GM19372 (cell line): ENCODE measurements at regions not wholly inside any gene's neighbourhood (a gene's known extent, or its start where the extent isn't known, plus 50 kb on each side); places are given as distances from the start of the nearest gene placed in this dataset.
"Not testable (repeated sequence)": the region's sequence is repeated elsewhere in the genome, so short reads cannot be mapped to it uniquely, and the experiment has no call there.

Source experiments
- ATAC-seq: cut with Tn5 transposase; IDR thresholded peaks from one replicate; pipeline ENCODE4 v1.9.1; 2021; ENCODE audit warnings: mild to moderate bottlenecking, low read depth, moderate library complexity; ENCODE audit not compliant: unreplicated experiment

DNA sequence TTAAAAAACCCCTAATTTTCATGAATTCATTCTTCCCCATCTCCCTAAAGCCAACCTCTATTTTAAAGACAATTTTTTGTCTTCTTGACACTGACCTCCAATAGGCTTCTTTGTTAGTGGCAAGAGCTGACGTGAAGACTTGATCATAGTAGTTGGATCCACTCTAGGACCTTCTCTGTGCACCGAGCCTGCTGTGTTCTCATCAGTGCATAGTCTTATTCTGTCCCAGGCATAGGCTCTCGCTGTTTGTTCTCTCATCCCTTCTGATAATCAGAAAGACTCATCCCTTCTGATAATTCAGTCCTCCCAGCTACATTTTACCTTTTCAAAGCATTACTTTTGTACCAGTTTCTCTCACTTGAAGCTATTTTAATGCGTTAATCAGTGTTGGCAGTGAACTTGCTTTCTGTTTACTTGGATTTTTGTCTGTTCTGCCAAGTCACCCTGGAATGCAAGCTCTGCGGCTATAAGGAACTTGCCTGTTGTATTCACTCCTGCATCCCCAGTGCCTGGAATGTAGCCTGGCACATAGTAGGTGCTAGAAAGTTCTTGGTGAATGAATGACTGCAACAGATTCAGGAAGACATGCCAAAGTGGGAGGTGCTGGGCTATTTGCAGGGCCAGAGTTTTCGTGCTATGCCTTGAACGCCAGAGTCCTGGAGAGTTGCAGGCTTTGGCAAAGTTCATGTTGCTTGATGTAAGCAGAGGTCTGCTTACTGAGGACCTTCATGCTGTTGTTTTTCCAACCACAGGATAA lies 147.6 kb upstream of the MPHOSPH6 start:
- no peak for ATAC-seq

- ATAC-seq, result no peak
Observed at GRCh38 chr16:82313754-82314153, 143.7 kb upstream of the MPHOSPH6 start.

DNA sequence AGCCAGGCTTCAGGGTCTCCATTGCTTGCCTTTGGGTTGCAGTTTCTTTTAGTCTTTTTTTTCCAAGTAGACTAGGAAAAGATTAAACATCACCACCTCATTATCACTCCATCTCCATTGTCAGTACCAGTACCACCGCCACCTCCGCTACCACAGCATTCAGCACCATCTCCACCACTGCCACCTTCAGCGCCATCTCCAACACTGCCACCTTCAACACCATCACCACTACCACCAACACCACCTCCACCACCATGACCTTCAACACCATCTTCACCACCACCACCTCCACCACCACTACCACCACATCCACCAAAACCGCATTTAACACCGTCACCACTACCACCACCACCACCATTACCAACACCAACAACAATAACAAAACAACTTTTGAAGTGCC lies 141.5 kb upstream of the MPHOSPH6 start:
- no peak for ATAC-seq

DNA sequence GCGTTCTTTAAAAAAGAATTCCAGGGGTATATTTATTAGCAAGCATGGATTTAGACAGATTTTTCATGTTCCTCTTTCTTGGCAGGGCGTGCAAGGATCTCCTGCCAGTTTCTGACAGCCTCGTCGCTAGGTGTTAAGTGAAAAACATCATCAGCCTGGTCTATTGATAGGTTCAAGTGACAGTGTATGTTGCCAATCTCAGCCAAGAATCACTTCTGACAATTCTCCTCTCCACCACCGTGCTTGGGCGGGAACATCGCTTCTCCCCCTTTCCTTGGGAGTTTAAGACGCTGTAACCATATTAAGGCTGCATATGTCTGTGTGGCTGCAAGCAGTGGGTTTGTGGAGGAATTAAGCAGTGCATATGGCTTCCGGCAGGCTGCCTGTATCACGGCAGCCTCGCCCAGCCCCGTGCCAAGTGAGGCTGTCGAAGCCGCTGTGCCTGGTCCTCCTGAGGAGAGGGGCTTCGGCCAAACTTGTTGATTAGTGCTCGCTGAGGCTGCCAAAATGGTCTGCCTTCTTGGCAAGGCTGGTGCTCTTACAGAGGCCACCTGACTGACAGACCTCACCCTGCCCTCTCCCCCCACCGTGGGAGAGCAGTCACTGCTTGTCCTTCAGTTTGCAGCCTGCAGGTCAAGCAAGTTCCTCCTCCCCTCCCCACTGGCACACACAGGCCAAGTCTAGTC lies 132.2 kb upstream of the MPHOSPH6 start:
- no peak for ATAC-seq

DNA sequence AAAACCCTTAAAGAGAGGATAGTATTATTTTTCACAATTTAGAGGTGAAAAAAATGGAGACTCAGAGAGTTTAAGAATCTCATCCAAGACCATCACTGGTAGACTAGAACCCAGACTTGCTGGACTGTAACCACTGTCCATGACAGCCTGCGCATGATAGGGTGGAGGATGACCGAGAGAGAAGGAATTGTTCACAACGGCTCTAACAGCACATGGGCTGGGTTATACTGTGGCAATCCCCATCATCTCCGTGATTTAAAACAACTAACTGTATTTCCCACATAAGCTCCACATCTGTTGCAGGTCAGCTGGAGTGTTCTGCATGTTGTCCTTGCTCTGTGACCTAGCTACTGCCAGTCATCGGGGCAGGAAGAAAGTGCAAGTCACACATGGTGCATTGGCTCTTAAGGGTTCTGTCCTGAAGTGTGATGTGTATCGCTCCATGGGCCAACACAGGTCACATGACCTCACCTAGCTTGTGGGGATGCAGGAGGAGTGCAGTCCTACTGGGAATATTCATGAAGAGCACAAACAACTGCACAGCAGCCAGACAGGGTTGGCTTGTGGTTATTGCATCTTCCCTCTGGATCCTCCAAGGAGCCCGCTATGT lies 131.2 kb upstream of the MPHOSPH6 start:
- no peak for ATAC-seq

DNA sequence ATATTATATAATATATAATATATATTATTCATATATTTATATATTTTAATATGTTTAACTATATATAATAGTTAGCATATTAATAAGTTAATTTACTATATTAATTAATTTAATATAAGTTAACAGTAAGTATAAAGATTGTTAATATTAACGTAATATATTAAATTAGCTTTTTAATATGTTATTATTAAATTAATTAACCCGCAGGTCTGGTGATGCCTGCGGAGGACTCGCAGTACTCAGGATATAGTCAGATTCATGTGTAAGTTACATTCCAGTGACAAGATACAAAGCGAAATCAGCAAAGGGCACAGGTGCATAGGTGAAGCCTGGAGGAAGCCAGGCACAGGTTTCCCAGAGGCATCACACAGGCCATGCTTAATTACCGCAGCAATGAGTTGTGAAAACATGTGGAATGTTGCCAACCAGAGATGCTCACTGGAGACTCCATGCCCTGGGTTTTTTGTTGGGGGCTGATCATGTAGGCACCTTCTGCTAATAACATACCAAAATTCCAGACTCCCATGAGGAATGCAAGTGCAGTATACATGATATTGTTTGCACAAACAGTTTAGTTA lies 130.4 kb upstream of the MPHOSPH6 start:
- no peak for ATAC-seq

GRCh38 chr16:82298472-82298871 lies 128.4 kb upstream of the MPHOSPH6 start:
- no peak for ATAC-seq

DNA sequence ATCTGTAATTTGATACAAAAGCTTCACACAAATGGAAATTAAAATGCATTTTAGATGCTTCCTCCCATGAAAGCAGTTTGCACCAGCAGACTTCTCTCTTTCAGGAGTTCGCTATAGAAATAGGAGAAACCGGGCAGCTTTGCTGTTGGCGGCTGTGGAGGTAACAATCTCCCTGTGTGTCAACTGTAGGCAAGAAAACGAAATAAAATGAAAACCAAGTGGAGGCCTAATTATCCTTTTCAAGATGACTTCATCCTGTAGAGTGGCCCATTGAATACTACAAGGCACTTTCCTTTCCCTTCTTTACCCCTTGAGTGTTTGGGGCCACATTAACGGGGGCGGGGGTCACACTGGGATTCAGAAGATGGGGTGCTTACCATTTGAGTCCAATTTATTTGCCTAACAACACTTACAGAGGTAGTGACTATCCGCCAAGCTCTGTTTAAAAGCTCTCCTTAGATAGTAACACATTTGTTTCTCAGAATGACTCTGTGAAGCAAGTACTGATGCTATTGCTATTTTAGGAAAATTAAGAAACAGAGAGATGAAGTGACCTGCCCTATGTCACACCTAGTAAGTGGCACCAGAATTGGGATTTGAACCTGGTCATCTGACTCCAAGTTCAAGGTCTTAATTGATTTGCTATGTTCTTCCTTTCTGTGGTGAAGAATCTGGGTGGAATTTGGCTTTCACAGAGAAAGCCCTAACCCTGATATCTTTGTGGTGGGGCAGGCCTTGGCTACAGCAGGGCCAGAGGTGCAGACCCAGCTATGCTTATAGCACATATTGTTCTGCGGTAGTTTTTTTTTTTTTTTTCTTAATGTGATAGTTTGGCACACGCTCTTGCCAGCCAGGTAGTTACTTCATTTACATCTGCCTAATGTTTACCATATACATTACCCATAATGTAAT lies 125.5 kb upstream of the MPHOSPH6 start:
- ATAC-seq, result no peak

- ATAC-seq, result no peak
Observed at GRCh38 chr16:82293671-82294070, 123.6 kb upstream of the MPHOSPH6 start.

- ATAC-seq, result no peak
Observed at GRCh38 chr16:82287937-82288336, 117.9 kb upstream of the MPHOSPH6 start.

GRCh38 chr16:82282662-82283061 lies 112.6 kb upstream of the MPHOSPH6 start:
- no peak for ATAC-seq

DNA sequence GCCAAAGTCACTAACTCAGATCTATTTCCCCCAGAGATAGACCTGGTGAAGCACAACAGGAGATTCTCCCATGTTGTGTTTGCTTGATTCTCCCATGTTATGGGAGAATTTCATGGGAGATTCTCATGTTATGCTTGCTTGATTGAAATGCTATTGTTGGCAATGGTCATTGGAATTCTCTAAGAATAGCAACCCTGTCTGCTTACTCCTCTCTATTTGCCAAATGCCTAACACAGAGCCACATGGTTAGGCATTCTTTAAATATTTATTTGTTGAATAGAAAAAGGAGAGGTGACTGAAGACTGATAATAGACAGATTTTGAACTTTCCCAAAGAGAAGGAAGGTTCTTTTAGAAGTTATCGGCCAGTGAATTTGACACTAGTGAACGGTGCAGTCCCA lies 111.5 kb upstream of the MPHOSPH6 start:
- no peak for ATAC-seq

DNA sequence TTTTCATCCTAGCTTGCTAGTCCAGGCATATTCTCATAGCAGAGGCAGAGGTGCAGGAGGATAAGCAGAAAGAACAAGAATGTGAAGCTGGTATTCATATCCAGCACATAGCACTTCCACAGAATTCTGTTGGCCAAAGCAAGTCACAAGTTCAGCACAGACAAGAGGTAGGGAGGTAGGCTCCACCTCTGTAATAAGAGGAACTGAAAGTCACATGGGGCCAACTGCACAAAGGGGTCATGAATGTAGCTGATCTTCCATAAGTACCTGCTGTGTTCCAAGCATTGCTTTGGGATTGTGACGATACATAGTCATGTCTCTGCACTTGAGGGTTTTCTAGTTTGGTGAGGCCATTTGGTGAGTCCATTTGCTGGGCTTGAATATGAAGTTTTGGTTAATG lies 110.8 kb upstream of the MPHOSPH6 start:
- ATAC-seq, result no peak

DNA sequence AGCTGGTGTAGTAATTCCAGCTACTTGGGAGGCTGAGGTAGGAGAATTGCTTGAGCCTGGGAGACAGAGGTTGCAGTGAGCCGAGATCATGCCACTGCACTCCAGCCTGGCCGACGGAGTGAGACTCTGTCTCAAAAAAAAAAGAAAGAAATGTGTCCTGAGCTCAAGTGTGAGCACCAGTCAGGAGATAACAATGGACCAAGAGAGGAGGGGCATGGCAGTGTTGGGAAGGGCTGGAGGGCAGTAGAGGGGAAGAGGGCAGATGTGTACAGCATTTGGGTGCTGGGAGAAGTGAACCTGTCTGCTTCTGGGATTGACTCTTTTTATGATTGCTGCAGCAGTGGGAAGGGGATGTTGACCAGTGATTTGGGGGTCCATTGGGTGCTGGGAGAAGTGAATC lies 105.3 kb upstream of the MPHOSPH6 start:
- ATAC-seq, result not testable (repeated sequence)

DNA sequence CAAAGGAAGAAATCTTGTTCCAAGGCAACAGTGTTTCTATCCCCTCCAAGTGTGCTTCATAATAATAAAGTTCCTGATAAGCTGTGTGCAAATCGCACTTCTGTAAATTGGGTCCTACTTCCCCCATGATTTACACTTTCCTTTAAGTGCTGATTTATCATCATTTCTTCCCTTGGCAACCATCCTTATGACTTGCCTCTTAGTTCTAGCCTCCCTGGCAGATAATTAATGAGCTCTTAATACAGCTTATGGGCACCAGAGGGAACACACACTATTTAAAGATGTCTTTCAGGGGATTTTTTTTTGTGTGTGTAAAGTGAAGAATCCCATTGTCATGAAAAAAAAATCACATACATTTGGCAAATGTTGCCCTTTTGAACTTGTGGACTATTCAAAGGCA lies 101.6 kb upstream of the MPHOSPH6 start:
- no peak for ATAC-seq

DNA sequence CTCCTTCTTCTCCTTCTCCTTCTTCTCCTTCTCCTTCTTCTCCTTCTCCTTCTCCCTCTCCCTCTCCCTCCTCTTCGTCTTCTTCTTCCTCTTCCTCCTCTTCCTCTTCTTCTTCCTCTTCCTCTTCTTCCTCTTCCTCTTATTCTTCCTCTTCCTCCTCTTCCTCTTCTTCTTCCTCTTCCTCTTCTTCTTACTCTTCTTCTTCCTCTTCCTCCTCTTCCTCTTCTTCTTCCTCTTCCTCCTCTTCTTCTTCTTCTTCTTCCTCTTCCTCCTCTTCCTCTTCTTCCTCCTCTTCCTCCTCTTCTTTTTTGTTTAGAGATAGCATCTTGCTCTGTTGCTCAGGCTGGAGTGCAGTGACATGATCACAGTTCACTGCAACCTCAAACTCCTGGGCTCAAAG lies 97.7 kb upstream of the MPHOSPH6 start:
- not testable (repeated sequence) for ATAC-seq

GRCh38 chr16:82265809-82266208 lies 95.8 kb upstream of the MPHOSPH6 start:
- ATAC-seq, result no peak

GRCh38 chr16:82264756-82265155 lies 94.7 kb upstream of the MPHOSPH6 start:
- ATAC-seq, result no peak

DNA sequence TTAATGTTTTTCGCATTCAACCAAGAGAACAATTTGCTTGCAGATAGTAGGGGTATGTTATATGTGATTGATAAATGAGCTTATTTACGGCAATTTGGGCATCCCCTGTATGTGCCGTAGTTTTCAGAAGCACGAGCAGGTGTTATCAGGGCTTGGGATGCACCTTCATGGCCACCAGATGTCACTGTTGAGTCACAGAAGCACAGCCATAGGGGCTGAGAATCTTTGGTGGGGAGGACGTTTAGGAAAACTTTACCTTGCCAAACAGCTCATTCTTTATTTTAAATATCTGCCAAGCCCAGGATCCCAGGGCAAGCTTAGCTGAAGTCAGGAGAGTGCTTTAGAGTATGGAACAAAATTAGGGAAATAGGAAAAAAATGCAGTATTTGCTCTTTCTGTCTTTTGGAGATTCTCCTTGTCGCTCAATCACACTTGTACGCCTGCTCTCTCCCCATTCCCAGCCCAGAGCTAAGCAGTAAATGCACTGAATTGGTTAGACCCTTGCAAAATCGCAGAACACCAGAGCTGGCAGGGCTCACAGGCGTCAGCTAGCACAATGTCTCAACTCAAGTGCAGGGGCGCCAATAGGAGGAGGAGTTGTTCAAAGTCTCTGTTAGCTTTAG lies 93.6 kb upstream of the MPHOSPH6 start:
- peak; percentile 86 for ATAC-seq

GRCh38 chr16:82262244-82262643 lies 92.2 kb upstream of the MPHOSPH6 start:
- ATAC-seq, result no peak
